ENCODE measurements at regions not wholly inside any gene's neighbourhood (a gene's known extent, or its start where the extent isn't known, plus 50 kb on each side); places are given as distances from the start of the nearest gene placed in this dataset.

- no peak for DNase-seq
Observed at GRCh38 chr4:144494280-144494679, 151.7 kb upstream of the HHIP start.

GRCh38 chr4:144495944-144496343 lies 150.0 kb upstream of the HHIP start:
- no peak for DNase-seq

GRCh38 chr4:144499777-144500176 lies 146.2 kb upstream of the HHIP start:
- no peak for DNase-seq

GRCh38 chr4:144501231-144501780 lies 144.7 kb upstream of the HHIP start:
- no peak for DNase-seq

GRCh38 chr4:144504883-144505282 lies 141.1 kb upstream of the HHIP start:
- DNase-seq = no peak

GRCh38 chr4:144507311-144508101 lies 138.4 kb upstream of the HHIP start:
- no peak for DNase-seq

- DNase-seq = no peak
Observed at GRCh38 chr4:144509088-144510015, 136.6 kb upstream of the HHIP start.

GRCh38 chr4:144514736-144515135 lies 131.2 kb upstream of the HHIP start:
- no peak for DNase-seq

- DNase-seq = no peak
Observed at GRCh38 chr4:144518181-144518895, 127.6 kb upstream of the HHIP start.

- DNase-seq = no peak
Observed at GRCh38 chr4:144531841-144532240, 114.1 kb upstream of the HHIP start.

GRCh38 chr4:144547678-144548298 lies 98.2 kb upstream of the HHIP start:
- no peak for DNase-seq

- DNase-seq = no peak
Observed at GRCh38 chr4:144556636-144557035, 89.3 kb upstream of the HHIP start.

GRCh38 chr4:144557404-144557803 lies 88.6 kb upstream of the HHIP start:
- no peak for DNase-seq

- no peak for DNase-seq
Observed at GRCh38 chr4:144562019-144562705, 83.8 kb upstream of the HHIP start.

GRCh38 chr4:144564358-144564757 lies 81.6 kb upstream of the HHIP start:
- no peak for DNase-seq

- DNase-seq = no peak
Observed at GRCh38 chr4:144565527-144566195, 80.3 kb upstream of the HHIP start.

- DNase-seq = no peak
Observed at GRCh38 chr4:144572660-144573059, 73.3 kb upstream of the HHIP start.

- no peak for DNase-seq
Observed at GRCh38 chr4:144574000-144574399, 72.0 kb upstream of the HHIP start.

- DNase-seq = no peak
Observed at GRCh38 chr4:144574509-144574908, 71.4 kb upstream of the HHIP start.

- DNase-seq = no peak
Observed at GRCh38 chr4:144575181-144575580, 70.8 kb upstream of the HHIP start.

GRCh38 chr4:144578681-144579080 lies 67.3 kb upstream of the HHIP start:
- DNase-seq = no peak

Data from CD4-positive, alpha-beta T cell treated with Interleukin-1 beta for 1 hour (primary cell).